Activated CD4-positive, alpha-beta T cell treated with anti-CD3 and anti-CD28 coated beads, Interleukin-2, amount 10 ng/mL, durations not matched to agents 24 days and 14 days (primary cell): ENCODE measurements at regions not wholly inside any gene's neighbourhood (a gene's known extent, or its start where the extent isn't known, plus 50 kb on each side); places are given as distances from the start of the nearest gene placed in this dataset.

Experiments
- DNase-seq: peaks from one replicate; pipeline ENCODE4 v3.0.0; 2022
- H3K27ac Mint-ChIP-seq: one replicate; pipeline ENCODE4 v1.8.0; 2022; ENCODE audit warnings: mild to moderate bottlenecking, mixed read lengths
- H3K27me3 Mint-ChIP-seq: one replicate; pipeline ENCODE4 v1.8.0; 2022; ENCODE audit warnings: mixed read lengths
- H3K36me3 Mint-ChIP-seq: one replicate; pipeline ENCODE4 v1.8.0; 2022; ENCODE audit warnings: low read depth, mild to moderate bottlenecking, mixed read lengths
- H3K4me1 Mint-ChIP-seq: one replicate; pipeline ENCODE4 v1.8.0; 2021; ENCODE audit warnings: mixed read lengths
- H3K4me3 Mint-ChIP-seq: one replicate; pipeline ENCODE4 v1.8.0; 2022; ENCODE audit warnings: mild to moderate bottlenecking, moderate library complexity, mixed read lengths
- H3K9me3 Mint-ChIP-seq: one replicate; pipeline ENCODE4 v1.8.0; 2021; ENCODE audit warnings: mixed read lengths
- intact Hi-C: fragments of 100-400 bp; cut with micrococcal nuclease; formaldehyde crosslinking; loops from one replicate; pipeline ENCODE4 v1.15.1; 2023

- Mint-ChIP-seq H3K36me3 (peaks cover 4% of the 10 kb centered on the region), H3K4me1 (peaks cover 77% of the 10 kb centered on the region), H3K27ac (peak overlapping the region; percentile 94), H3K9me3 (peaks cover 3% of the 10 kb centered on the region), H3K27me3 (no peaks in the 10 kb centered on the region), H3K4me3 (peak overlapping the region; percentile 74)
- DNase-seq = peak; percentile 60
- intact Hi-C loops = no loop called here
Measured at GRCh38 chr2:136049991-136050920, 64.8 kb upstream of the DARS1 start.

- Mint-ChIP-seq H3K27ac (peak overlapping the region; percentile 94), H3K36me3 (peaks cover 5% of the 10 kb centered on the region), H3K4me3 (peak overlapping the region; percentile 68), H3K4me1 (peaks cover 75% of the 10 kb centered on the region), H3K27me3 (no peaks in the 10 kb centered on the region), H3K9me3 (peaks cover 6% of the 10 kb centered on the region)
- intact Hi-C loops = no loop called here
- peak; percentile 77 for DNase-seq
Measured at GRCh38 chr2:136049011-136049742, 63.8 kb upstream of the DARS1 start.

- intact Hi-C loops = no loop called here
- no peak overlapping the region for H3K4me3 Mint-ChIP-seq
- peaks cover 5% of the 10 kb centered on the region for H3K36me3 Mint-ChIP-seq
- no peak overlapping the region for H3K27ac Mint-ChIP-seq
- peaks cover 52% of the 10 kb centered on the region for H3K4me1 Mint-ChIP-seq
- no peak for DNase-seq
- H3K9me3 Mint-ChIP-seq = peaks cover 15% of the 10 kb centered on the region
- H3K27me3 Mint-ChIP-seq = no peaks in the 10 kb centered on the region
Measured at GRCh38 chr2:136045835-136046570, 60.6 kb upstream of the DARS1 start.

- intact Hi-C loops = no loop called here
- H3K4me3 Mint-ChIP-seq = no peak overlapping the region
- H3K27me3 Mint-ChIP-seq = no peaks in the 10 kb centered on the region
- DNase-seq = no peak
- H3K4me1 Mint-ChIP-seq = peaks cover 46% of the 10 kb centered on the region
- peaks cover 5% of the 10 kb centered on the region for H3K36me3 Mint-ChIP-seq
- H3K9me3 Mint-ChIP-seq = peaks cover 13% of the 10 kb centered on the region
- no peak overlapping the region for H3K27ac Mint-ChIP-seq
Measured at GRCh38 chr2:136045344-136045743, 59.9 kb upstream of the DARS1 start.
